HEK293 (cell line): ENCODE measurements at regions not wholly inside any gene's neighbourhood (a gene's known extent, or its start where the extent isn't known, plus 50 kb on each side); places are given as distances from the start of the nearest gene placed in this dataset.
"Not testable (repeated sequence)": the region's sequence is repeated elsewhere in the genome, so short reads cannot be mapped to it uniquely, and the experiment has no call there.

Experiments
- CTCF ChIA-PET: fragments of 350-600 bp; formaldehyde crosslinking; extraction: SDS; loops from one replicate; lab custom pipeline; 2021; ENCODE audit warnings: antibody characterized with exemption; lab: Yijun Ruan, JAX
- POLR2A ChIA-PET: fragments of 300-600 bp; formaldehyde crosslinking; extraction: SDS; loops from one replicate; lab custom pipeline; 2020; ENCODE audit warnings: antibody characterized with exemption, inconsistent platforms; lab: Yijun Ruan, JAX
- H3K27ac ChIP-seq: fragments of 200-500 bp; sonication (Bioruptor generic); 2 replicates; pipeline ENCODE4 v1.5.1; 2014; ENCODE audit warnings: low read depth, low read length, control low read depth, inconsistent platforms; ENCODE audit errors: extremely low read depth
- H3K36me3 ChIP-seq, 2 experiments: fragments of 200-500 bp in 1 of 2; sonication (Bioruptor generic) in 1 of 2; 1 replicate in 1 of 2; 2 replicates in 1 of 2; pipeline ENCODE4 v1.5.1; 2014 to 2017; ENCODE audit warnings: inconsistent platforms in 2 of 2, low read length in 2 of 2; ENCODE audit not compliant: control insufficient read depth in 2 of 2, insufficient read depth in 1 of 2
- H3K4me1 ChIP-seq: fragments of 200-500 bp; sonication (Bioruptor generic); 2 replicates; pipeline ENCODE4 v1.5.1; 2014; ENCODE audit warnings: mild to moderate bottlenecking, low read length, inconsistent platforms; ENCODE audit not compliant: control insufficient read depth, insufficient read depth
- H3K4me3 ChIP-seq: 2 replicates; pipeline ENCODE4 v1.5.1; 2011; ENCODE audit warnings: low read depth, mild to moderate bottlenecking, control low read depth, low read length, moderate library complexity
- H3K9me3 ChIP-seq: fragments of 200-500 bp; sonication (Bioruptor generic); 2 replicates; pipeline ENCODE4 v1.5.1; 2014; ENCODE audit warnings: low read depth, low read length, inconsistent platforms; ENCODE audit not compliant: control insufficient read depth, insufficient read depth
- KLF8 ChIP-seq: fragments of 450-650 bp; formaldehyde crosslinking; IDR thresholded peaks from 2 replicates; pipeline ENCODE4 v1.5.1; 2016; ENCODE audit warnings: missing biosample characterization, missing genetic modification characterization
- RBAK ChIP-seq: fragments of 450-650 bp; formaldehyde crosslinking; IDR thresholded peaks from 2 replicates; pipeline ENCODE4 v1.5.1; 2016; ENCODE audit warnings: missing biosample characterization, missing genetic modification characterization
- ZBTB10 ChIP-seq: fragments of 450-650 bp; formaldehyde crosslinking; IDR thresholded peaks from 2 replicates; pipeline ENCODE4 v1.5.1; 2016; ENCODE audit warnings: missing biosample characterization, missing genetic modification characterization
- ZBTB17 ChIP-seq: fragments of 450-650 bp; formaldehyde crosslinking; IDR thresholded peaks from 2 replicates; pipeline ENCODE4 v1.5.1; 2016; ENCODE audit warnings: missing biosample characterization, missing genetic modification characterization
- ZFP37 ChIP-seq: fragments of 450-650 bp; formaldehyde crosslinking; IDR thresholded peaks from 2 replicates; pipeline ENCODE4 v1.5.1; 2016; ENCODE audit warnings: missing biosample characterization, missing genetic modification characterization
- ZNF112 ChIP-seq: fragments of 450-650 bp; formaldehyde crosslinking; IDR thresholded peaks from 2 replicates; pipeline ENCODE4 v1.5.0; 2017; ENCODE audit warnings: missing biosample characterization, missing genetic modification characterization
- ZNF121 ChIP-seq: fragments of 450-650 bp; formaldehyde crosslinking; IDR thresholded peaks from 2 replicates; pipeline ENCODE4 v1.5.1; 2016; ENCODE audit warnings: missing biosample characterization, missing genetic modification characterization
- ZNF132 ChIP-seq: fragments of 450-650 bp; formaldehyde crosslinking; IDR thresholded peaks from 2 replicates; pipeline ENCODE4 v1.5.1; 2017; ENCODE audit warnings: missing biosample characterization, missing genetic modification characterization, borderline replicate concordance
- ZNF223 ChIP-seq: fragments of 450-650 bp; formaldehyde crosslinking; IDR thresholded peaks from 2 replicates; pipeline ENCODE4 v1.5.1; 2016; ENCODE audit warnings: missing biosample characterization, missing genetic modification characterization
- ZNF239 ChIP-seq: fragments of 450-650 bp; formaldehyde crosslinking; IDR thresholded peaks from 2 replicates; pipeline ENCODE4 v1.5.1; 2016; ENCODE audit warnings: missing biosample characterization, missing genetic modification characterization
- ZNF341 ChIP-seq: fragments of 450-650 bp; formaldehyde crosslinking; IDR thresholded peaks from 2 replicates; pipeline ENCODE4; 2016; ENCODE audit warnings: low read depth, missing biosample characterization, missing genetic modification characterization
- ZNF362 ChIP-seq: fragments of 450-650 bp; formaldehyde crosslinking; IDR thresholded peaks from 2 replicates; pipeline ENCODE4 v1.5.1; 2016; ENCODE audit warnings: missing biosample characterization, missing genetic modification characterization
- ZNF561 ChIP-seq: fragments of 450-650 bp; IDR thresholded peaks from 2 replicates; pipeline ENCODE4 v1.5.1; 2018; ENCODE audit warnings: missing biosample characterization, missing genetic modification characterization, borderline replicate concordance
- ZNF580 ChIP-seq: fragments of 450-650 bp; formaldehyde crosslinking; IDR thresholded peaks from 2 replicates; pipeline ENCODE4 v1.5.1; 2016; ENCODE audit warnings: missing biosample characterization, missing genetic modification characterization
- ZNF621 ChIP-seq: fragments of 450-650 bp; formaldehyde crosslinking; IDR thresholded peaks from 2 replicates; pipeline ENCODE4 v1.5.1; 2017; ENCODE audit warnings: missing biosample characterization, missing genetic modification characterization
- ZNF777 ChIP-seq: fragments of 450-650 bp; formaldehyde crosslinking; IDR thresholded peaks from 2 replicates; pipeline ENCODE4 v1.5.1; 2017; ENCODE audit warnings: missing biosample characterization, missing genetic modification characterization, borderline replicate concordance
- ZSCAN23 ChIP-seq: fragments of 450-650 bp; formaldehyde crosslinking; IDR thresholded peaks from 2 replicates; pipeline ENCODE4 v1.5.1; 2016; ENCODE audit warnings: missing biosample characterization, missing genetic modification characterization
- TF ChIP-seq, protein P1 (sequence below): fragments of 450-650 bp; formaldehyde crosslinking; optimal IDR thresholded peaks from 2 replicates; pipeline ENCODE3; 2016; ENCODE audit warnings: missing biosample characterization, mild to moderate bottlenecking, missing genetic modification characterization
- TF ChIP-seq, protein P2 (sequence below): fragments of 450-650 bp; formaldehyde crosslinking; IDR thresholded peaks from 2 replicates; pipeline ENCODE4 v1.5.1; 2017; ENCODE audit warnings: missing biosample characterization, missing genetic modification characterization
- TF ChIP-seq, protein P3 (sequence below): fragments of 450-650 bp; formaldehyde crosslinking; IDR thresholded peaks from 2 replicates; pipeline ENCODE4 v1.5.1; 2017; ENCODE audit warnings: missing biosample characterization, missing genetic modification characterization

GRCh38 chr10:56178210-56178609 is 182.8 kb downstream of the ZWINT start:
- no peak overlapping the region for H3K27ac ChIP-seq
- no peaks in the 10 kb centered on the region for H3K4me1 ChIP-seq
- no peaks in the 10 kb centered on the region for H3K36me3 ChIP-seq
- CTCF ChIA-PET: interaction anchor here (0.6 kb wide), 1 partner anchor 38 kb away, joined by 4 read pairs; no protein-coding TSS in a partner anchor
- TF ChIP-seq ZNF777: no peak
- TF ChIP-seq, protein P1, sequence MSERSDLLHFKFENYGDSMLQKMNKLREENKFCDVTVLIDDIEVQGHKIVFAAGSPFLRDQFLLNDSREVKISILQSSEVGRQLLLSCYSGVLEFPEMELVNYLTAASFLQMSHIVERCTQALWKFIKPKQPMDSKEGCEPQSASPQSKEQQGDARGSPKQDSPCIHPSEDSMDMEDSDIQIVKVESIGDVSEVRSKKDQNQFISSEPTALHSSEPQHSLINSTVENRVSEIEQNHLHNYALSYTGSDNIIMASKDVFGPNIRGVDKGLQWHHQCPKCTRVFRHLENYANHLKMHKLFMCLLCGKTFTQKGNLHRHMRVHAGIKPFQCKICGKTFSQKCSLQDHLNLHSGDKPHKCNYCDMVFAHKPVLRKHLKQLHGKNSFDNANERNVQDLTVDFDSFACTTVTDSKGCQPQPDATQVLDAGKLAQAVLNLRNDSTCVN (tag by site-specific recombination): no peak
- no peak for TF ChIP-seq KLF8 (tag by site-specific recombination)
- TF ChIP-seq ZNF121 (tag by site-specific recombination): no peak
- no peak for TF ChIP-seq ZBTB17 (tag by site-specific recombination)
- no peak for TF ChIP-seq ZSCAN23 (tag by site-specific recombination)
- TF ChIP-seq ZNF561 (tag by site-specific recombination): no peak
- TF ChIP-seq, protein P2, sequence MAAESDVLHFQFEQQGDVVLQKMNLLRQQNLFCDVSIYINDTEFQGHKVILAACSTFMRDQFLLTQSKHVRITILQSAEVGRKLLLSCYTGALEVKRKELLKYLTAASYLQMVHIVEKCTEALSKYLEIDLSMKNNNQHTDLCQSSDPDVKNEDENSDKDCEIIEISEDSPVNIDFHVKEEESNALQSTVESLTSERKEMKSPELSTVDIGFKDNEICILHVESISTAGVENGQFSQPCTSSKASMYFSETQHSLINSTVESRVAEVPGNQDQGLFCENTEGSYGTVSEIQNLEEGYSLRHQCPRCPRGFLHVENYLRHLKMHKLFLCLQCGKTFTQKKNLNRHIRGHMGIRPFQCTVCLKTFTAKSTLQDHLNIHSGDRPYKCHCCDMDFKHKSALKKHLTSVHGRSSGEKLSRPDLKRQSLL (tag by site-specific recombination): no peak
- no peak for TF ChIP-seq RBAK (tag by site-specific recombination)
- TF ChIP-seq ZNF580: no peak
- no peak for TF ChIP-seq ZNF362 (tag by site-specific recombination)
- TF ChIP-seq ZFP37 (tag by site-specific recombination): no peak
- TF ChIP-seq ZNF132: no peak
- TF ChIP-seq, protein P3, sequence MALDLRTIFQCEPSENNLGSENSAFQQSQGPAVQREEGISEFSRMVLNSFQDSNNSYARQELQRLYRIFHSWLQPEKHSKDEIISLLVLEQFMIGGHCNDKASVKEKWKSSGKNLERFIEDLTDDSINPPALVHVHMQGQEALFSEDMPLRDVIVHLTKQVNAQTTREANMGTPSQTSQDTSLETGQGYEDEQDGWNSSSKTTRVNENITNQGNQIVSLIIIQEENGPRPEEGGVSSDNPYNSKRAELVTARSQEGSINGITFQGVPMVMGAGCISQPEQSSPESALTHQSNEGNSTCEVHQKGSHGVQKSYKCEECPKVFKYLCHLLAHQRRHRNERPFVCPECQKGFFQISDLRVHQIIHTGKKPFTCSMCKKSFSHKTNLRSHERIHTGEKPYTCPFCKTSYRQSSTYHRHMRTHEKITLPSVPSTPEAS (tag by site-specific recombination): no peak
- no peak for TF ChIP-seq ZNF112 (tag by site-specific recombination)
- no peak for TF ChIP-seq ZNF621
- no peak for TF ChIP-seq ZBTB10 (tag by site-specific recombination)
- TF ChIP-seq ZNF239: no peak
- no peak for TF ChIP-seq ZNF223 (tag by site-specific recombination)
- no peak for TF ChIP-seq ZNF341 (tag by site-specific recombination)
- TF ChIP-seq, all 188 proteins: peak for 0
- H3K4me3 ChIP-seq: no peak overlapping the region
- POLR2A ChIA-PET: no interaction called here
- H3K9me3 ChIP-seq: no peaks in the 10 kb centered on the region

DNA sequence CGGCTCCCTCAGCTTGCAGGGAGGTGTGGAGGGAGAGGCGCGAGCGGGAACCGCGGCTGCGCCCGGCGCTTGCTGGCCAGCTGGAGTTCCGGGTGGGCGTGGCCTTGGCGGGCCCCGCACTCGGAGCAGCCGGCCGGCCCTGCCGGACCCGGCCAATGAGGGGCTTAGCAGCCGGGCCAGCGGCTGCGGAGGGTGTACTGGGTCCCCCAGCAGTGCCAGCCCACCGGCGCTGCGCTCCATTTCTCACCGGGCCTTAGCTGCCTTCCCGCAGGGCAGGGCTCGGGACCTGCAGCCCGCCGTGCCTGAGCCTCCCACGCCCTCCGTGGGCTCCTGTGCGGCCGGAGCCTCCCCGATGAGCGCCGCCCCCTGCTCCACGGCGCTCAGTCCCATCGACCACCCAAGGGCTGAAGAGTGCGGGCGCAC is 206.0 kb downstream of the ZWINT start:
- H3K4me1 ChIP-seq, H3K9me3 ChIP-seq, POLR2A ChIA-PET, H3K36me3 ChIP-seq, CTCF ChIA-PET, H3K27ac ChIP-seq, H3K4me3 ChIP-seq: not testable (repeated sequence)
